ENCODE measurements at regions not wholly inside any gene's neighbourhood (a gene's known extent, or its start where the extent isn't known, plus 50 kb on each side); places are given as distances from the start of the nearest gene placed in this dataset.

DNA sequence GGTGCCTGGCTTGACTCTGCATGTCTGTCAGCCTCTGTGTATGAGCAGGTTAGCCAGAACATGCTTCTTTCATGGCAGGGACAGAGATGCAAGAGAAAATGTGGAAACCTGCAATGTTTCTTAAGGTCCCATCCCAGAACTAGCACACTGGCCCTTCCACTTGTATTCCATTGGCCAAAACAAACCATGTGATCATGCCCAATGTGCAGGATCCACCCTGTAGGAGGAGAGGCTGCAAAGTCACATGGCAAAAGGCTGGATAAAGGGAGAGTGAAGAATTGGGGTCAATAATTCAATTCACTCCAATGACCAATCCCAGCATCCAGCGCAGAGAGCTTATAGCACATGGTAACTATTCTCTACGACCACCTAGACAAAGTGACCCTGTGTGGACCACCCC lies 405.5 kb downstream of the MIAT start:
- TF ChIP-seq, protein P1, sequence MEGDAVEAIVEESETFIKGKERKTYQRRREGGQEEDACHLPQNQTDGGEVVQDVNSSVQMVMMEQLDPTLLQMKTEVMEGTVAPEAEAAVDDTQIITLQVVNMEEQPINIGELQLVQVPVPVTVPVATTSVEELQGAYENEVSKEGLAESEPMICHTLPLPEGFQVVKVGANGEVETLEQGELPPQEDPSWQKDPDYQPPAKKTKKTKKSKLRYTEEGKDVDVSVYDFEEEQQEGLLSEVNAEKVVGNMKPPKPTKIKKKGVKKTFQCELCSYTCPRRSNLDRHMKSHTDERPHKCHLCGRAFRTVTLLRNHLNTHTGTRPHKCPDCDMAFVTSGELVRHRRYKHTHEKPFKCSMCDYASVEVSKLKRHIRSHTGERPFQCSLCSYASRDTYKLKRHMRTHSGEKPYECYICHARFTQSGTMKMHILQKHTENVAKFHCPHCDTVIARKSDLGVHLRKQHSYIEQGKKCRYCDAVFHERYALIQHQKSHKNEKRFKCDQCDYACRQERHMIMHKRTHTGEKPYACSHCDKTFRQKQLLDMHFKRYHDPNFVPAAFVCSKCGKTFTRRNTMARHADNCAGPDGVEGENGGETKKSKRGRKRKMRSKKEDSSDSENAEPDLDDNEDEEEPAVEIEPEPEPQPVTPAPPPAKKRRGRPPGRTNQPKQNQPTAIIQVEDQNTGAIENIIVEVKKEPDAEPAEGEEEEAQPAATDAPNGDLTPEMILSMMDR (IDR thresholded peaks at IDR 0.05; ENCODE audit: low read depth, low read length) = no peak
- no peak for TF ChIP-seq MYC (IDR thresholded peaks at IDR 0.05; ENCODE audit: low read depth, low read length)
- TF ChIP-seq, protein P2, sequence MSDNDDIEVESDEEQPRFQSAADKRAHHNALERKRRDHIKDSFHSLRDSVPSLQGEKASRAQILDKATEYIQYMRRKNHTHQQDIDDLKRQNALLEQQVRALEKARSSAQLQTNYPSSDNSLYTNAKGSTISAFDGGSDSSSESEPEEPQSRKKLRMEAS (IDR thresholded peaks at IDR 0.05; ENCODE audit: low read depth, low read length) = no peak

Data from NB4 (cell line).